HG03520 (cell line): ENCODE measurements at regions not wholly inside any gene's neighbourhood (a gene's known extent, or its start where the extent isn't known, plus 50 kb on each side); places are given as distances from the start of the nearest gene placed in this dataset.
"Not testable (repeated sequence)": the region's sequence is repeated elsewhere in the genome, so short reads cannot be mapped to it uniquely, and the experiment has no call there.

ENCODE experiments used
- ATAC-seq: cut with Tn5 transposase; IDR thresholded peaks from one replicate; pipeline ENCODE4 v1.9.1; 2021; ENCODE audit warnings: mild to moderate bottlenecking, moderate library complexity; ENCODE audit not compliant: unreplicated experiment

GRCh38 chr3:25171118-25171807 lies 256.8 kb upstream of the RARB start:
- no peak for ATAC-seq

GRCh38 chr3:25171897-25172296 lies 256.2 kb upstream of the RARB start:
- ATAC-seq = no peak

GRCh38 chr3:25173606-25174005 lies 254.5 kb upstream of the RARB start:
- ATAC-seq = no peak

GRCh38 chr3:25174251-25174650 lies 253.8 kb upstream of the RARB start:
- no peak for ATAC-seq

GRCh38 chr3:25177041-25177440 lies 251.0 kb upstream of the RARB start:
- ATAC-seq = no peak

GRCh38 chr3:25178672-25179071 lies 249.4 kb upstream of the RARB start:
- ATAC-seq = no peak

GRCh38 chr3:25181096-25181495 lies 247.0 kb upstream of the RARB start:
- ATAC-seq = no peak

- ATAC-seq = no peak
Measured at GRCh38 chr3:25182794-25183193, 245.3 kb upstream of the RARB start.

GRCh38 chr3:25184641-25185250 lies 243.3 kb upstream of the RARB start:
- no peak for ATAC-seq

GRCh38 chr3:25191673-25192072 lies 236.4 kb upstream of the RARB start:
- no peak for ATAC-seq

- not testable (repeated sequence) for ATAC-seq
Measured at GRCh38 chr3:25199567-25199966, 228.5 kb upstream of the RARB start.

- ATAC-seq = no peak
Measured at GRCh38 chr3:25212736-25213135, 215.3 kb upstream of the RARB start.

GRCh38 chr3:25214034-25214433 lies 214.0 kb upstream of the RARB start:
- no peak for ATAC-seq

GRCh38 chr3:25218362-25218761 lies 209.7 kb upstream of the RARB start:
- no peak for ATAC-seq

GRCh38 chr3:25226747-25227146 lies 201.3 kb upstream of the RARB start:
- ATAC-seq = no peak

- ATAC-seq = no peak
Measured at GRCh38 chr3:25229586-25229985, 198.5 kb upstream of the RARB start.

- no peak for ATAC-seq
Measured at GRCh38 chr3:25235031-25235430, 193.0 kb upstream of the RARB start.

- no peak for ATAC-seq
Measured at GRCh38 chr3:25235466-25235865, 192.6 kb upstream of the RARB start.

GRCh38 chr3:25237602-25238001 lies 190.5 kb upstream of the RARB start:
- no peak for ATAC-seq

GRCh38 chr3:25239042-25239441 lies 189.0 kb upstream of the RARB start:
- no peak for ATAC-seq

- ATAC-seq = no peak
Measured at GRCh38 chr3:25246913-25247312, 181.2 kb upstream of the RARB start.

GRCh38 chr3:25252291-25252690 lies 175.8 kb upstream of the RARB start:
- ATAC-seq = no peak

GRCh38 chr3:25257026-25257425 lies 171.0 kb upstream of the RARB start:
- ATAC-seq = no peak
